ENCODE measurements at regions not wholly inside any gene's neighbourhood (a gene's known extent, or its start where the extent isn't known, plus 50 kb on each side); places are given as distances from the start of the nearest gene placed in this dataset.
"Not testable (repeated sequence)": the region's sequence is repeated elsewhere in the genome, so short reads cannot be mapped to it uniquely, and the experiment has no call there.

DNA sequence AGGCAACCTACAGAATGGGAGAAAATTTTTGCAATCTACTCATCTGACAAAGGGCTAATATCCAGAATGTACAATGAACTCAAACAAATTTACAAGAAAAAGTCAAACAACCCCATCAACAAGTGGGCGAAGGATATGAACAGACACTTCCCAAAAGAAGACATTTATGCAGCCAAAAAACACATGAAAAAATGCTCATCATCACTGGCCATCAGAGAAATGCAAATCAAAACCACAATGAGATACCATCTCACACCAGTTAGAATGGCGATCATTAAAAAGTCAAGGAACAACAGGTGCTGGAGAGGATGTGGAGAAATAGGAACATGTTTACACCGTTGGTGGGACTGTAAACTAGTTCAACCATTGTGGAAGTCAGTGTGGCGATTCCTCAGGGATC is 192.2 kb downstream of the RTL9 start:
- TF ChIP-seq, protein P1, sequence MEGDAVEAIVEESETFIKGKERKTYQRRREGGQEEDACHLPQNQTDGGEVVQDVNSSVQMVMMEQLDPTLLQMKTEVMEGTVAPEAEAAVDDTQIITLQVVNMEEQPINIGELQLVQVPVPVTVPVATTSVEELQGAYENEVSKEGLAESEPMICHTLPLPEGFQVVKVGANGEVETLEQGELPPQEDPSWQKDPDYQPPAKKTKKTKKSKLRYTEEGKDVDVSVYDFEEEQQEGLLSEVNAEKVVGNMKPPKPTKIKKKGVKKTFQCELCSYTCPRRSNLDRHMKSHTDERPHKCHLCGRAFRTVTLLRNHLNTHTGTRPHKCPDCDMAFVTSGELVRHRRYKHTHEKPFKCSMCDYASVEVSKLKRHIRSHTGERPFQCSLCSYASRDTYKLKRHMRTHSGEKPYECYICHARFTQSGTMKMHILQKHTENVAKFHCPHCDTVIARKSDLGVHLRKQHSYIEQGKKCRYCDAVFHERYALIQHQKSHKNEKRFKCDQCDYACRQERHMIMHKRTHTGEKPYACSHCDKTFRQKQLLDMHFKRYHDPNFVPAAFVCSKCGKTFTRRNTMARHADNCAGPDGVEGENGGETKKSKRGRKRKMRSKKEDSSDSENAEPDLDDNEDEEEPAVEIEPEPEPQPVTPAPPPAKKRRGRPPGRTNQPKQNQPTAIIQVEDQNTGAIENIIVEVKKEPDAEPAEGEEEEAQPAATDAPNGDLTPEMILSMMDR (IDR thresholded peaks at IDR 0.05): not testable (repeated sequence)
- not testable (repeated sequence) for TF ChIP-seq POLR2A (IDR thresholded peaks at IDR 0.05)

Measured in body of pancreas (tissue), 4 donors.